ENCODE measurements at regions not wholly inside any gene's neighbourhood (a gene's known extent, or its start where the extent isn't known, plus 50 kb on each side); places are given as distances from the start of the nearest gene placed in this dataset.
"Not testable (repeated sequence)": the region's sequence is repeated elsewhere in the genome, so short reads cannot be mapped to it uniquely, and the experiment has no call there.

- Histone ChIP-seq H3K4me1 (ENCODE audit: insufficient read depth, low read length, severe bottlenecking) (no peaks in the 10 kb centered on the region), H3K79me2 (ENCODE audit: insufficient read depth, low read length) (no peaks in the 10 kb centered on the region), H3K27ac (ENCODE audit: low read depth, low read length, poor library complexity, severe bottlenecking) (no peak overlapping the region), H3K27me3 (ENCODE audit: insufficient read depth, low read length) (peaks cover 12% of the 10 kb centered on the region; the same call in 1 of the 2 replicates), H3K4me2 (ENCODE audit: low read length) (no peak overlapping the region), H2AFZ (ENCODE audit: low read length) (no peak overlapping the region), H3K9me3 (ENCODE audit: low read length) (no peaks in the 10 kb centered on the region), H3K36me3 (ENCODE audit: insufficient read depth, low read length) (no peaks in the 10 kb centered on the region), H3K4me3 (ENCODE audit: low read depth, low read length, poor library complexity, severe bottlenecking) (no peak overlapping the region), H3F3A (ENCODE audit: insufficient read depth, low read length) (no peaks in the 10 kb centered on the region), H4K20me1 (ENCODE audit: insufficient read depth, low read length) (no peaks in the 10 kb centered on the region), H3K9me2 (ENCODE audit: low read depth, low read length) (no peaks in the 10 kb centered on the region), H3K9ac (ENCODE audit: low read length) (no peak overlapping the region)
- TF ChIP-seq CTCF (IDR thresholded peaks at IDR 0.05; ENCODE audit: low read length) (no peak), EZH2 (IDR thresholded peaks at IDR 0.05; ENCODE audit: borderline replicate concordance, low read length) (no peak)
These were observed 60.3 kb upstream of the PTPN1 start for GRCh38 chr20:50449738-50450492.

- TF ChIP-seq EZH2 (IDR thresholded peaks at IDR 0.05; ENCODE audit: borderline replicate concordance, low read length) (no peak), CTCF (IDR thresholded peaks at IDR 0.05; ENCODE audit: low read length) (no peak)
- no peaks in the 10 kb centered on the region for H4K20me1 ChIP-seq (ENCODE audit: insufficient read depth, low read length)
- H3F3A ChIP-seq (ENCODE audit: insufficient read depth, low read length): no peaks in the 10 kb centered on the region
- no peak overlapping the region for H3K27ac ChIP-seq (ENCODE audit: low read depth, low read length, poor library complexity, severe bottlenecking)
- H3K36me3 ChIP-seq (ENCODE audit: insufficient read depth, low read length): no peaks in the 10 kb centered on the region
- no peak overlapping the region for H2AFZ ChIP-seq (ENCODE audit: low read length)
- no peaks in the 10 kb centered on the region for H3K4me1 ChIP-seq (ENCODE audit: insufficient read depth, low read length, severe bottlenecking)
- no peaks in the 10 kb centered on the region for H3K9me2 ChIP-seq (ENCODE audit: low read depth, low read length)
- no peak overlapping the region for H3K4me2 ChIP-seq (ENCODE audit: low read length)
- no peaks in the 10 kb centered on the region for H3K9me3 ChIP-seq (ENCODE audit: low read length)
- peaks cover 12% of the 10 kb centered on the region; the same call in 1 of the 2 replicates for H3K27me3 ChIP-seq (ENCODE audit: insufficient read depth, low read length)
- no peak overlapping the region for H3K4me3 ChIP-seq (ENCODE audit: low read depth, low read length, poor library complexity, severe bottlenecking)
- H3K79me2 ChIP-seq (ENCODE audit: insufficient read depth, low read length): no peaks in the 10 kb centered on the region
- no peak overlapping the region for H3K9ac ChIP-seq (ENCODE audit: low read length)
These were observed 59.7 kb upstream of the PTPN1 start for GRCh38 chr20:50450493-50450826.

GRCh38 chr20:50450881-50451752 is 59.1 kb upstream of the PTPN1 start:
- Histone ChIP-seq H2AFZ (ENCODE audit: low read length) (no peak overlapping the region), H3K4me2 (ENCODE audit: low read length) (no peak overlapping the region; the same call in 1 of the 2 replicates), H3K79me2 (ENCODE audit: insufficient read depth, low read length) (no peaks in the 10 kb centered on the region), H3K4me3 (ENCODE audit: low read depth, low read length, poor library complexity, severe bottlenecking) (no peak overlapping the region), H4K20me1 (ENCODE audit: insufficient read depth, low read length) (no peaks in the 10 kb centered on the region), H3K4me1 (ENCODE audit: insufficient read depth, low read length, severe bottlenecking) (no peaks in the 10 kb centered on the region), H3F3A (ENCODE audit: insufficient read depth, low read length) (no peaks in the 10 kb centered on the region), H3K9me3 (ENCODE audit: low read length) (no peaks in the 10 kb centered on the region), H3K9ac (ENCODE audit: low read length) (no peak overlapping the region), H3K27ac (ENCODE audit: low read depth, low read length, poor library complexity, severe bottlenecking) (no peak overlapping the region), H3K9me2 (ENCODE audit: low read depth, low read length) (no peaks in the 10 kb centered on the region), H3K27me3 (ENCODE audit: insufficient read depth, low read length) (peaks cover 12% of the 10 kb centered on the region; the same call in 1 of the 2 replicates), H3K36me3 (ENCODE audit: insufficient read depth, low read length) (no peaks in the 10 kb centered on the region)
- TF ChIP-seq EZH2 (IDR thresholded peaks at IDR 0.05; ENCODE audit: borderline replicate concordance, low read length) (no peak), CTCF (IDR thresholded peaks at IDR 0.05; ENCODE audit: low read length) (no peak)

GRCh38 chr20:50451792-50452425 is 58.3 kb upstream of the PTPN1 start:
- H3K79me2 ChIP-seq (ENCODE audit: insufficient read depth, low read length); H3K4me1 ChIP-seq (ENCODE audit: insufficient read depth, low read length, severe bottlenecking); H3K9me3 ChIP-seq (ENCODE audit: low read length); H2AFZ ChIP-seq (ENCODE audit: low read length); H3F3A ChIP-seq (ENCODE audit: insufficient read depth, low read length); H3K9me2 ChIP-seq (ENCODE audit: low read depth, low read length); H3K4me3 ChIP-seq (ENCODE audit: low read depth, low read length, poor library complexity, severe bottlenecking); H4K20me1 ChIP-seq (ENCODE audit: insufficient read depth, low read length); H3K36me3 ChIP-seq (ENCODE audit: insufficient read depth, low read length); H3K27ac ChIP-seq (ENCODE audit: low read depth, low read length, poor library complexity, severe bottlenecking); H3K4me2 ChIP-seq (ENCODE audit: low read length); H3K9ac ChIP-seq (ENCODE audit: low read length): not testable (repeated sequence)
- H3K27me3 ChIP-seq (ENCODE audit: insufficient read depth, low read length): peaks cover 14% of the 10 kb centered on the region; the same call in 1 of the 2 replicates
